ENCODE measurements at regions not wholly inside any gene's neighbourhood (a gene's known extent, or its start where the extent isn't known, plus 50 kb on each side); places are given as distances from the start of the nearest gene placed in this dataset.

GRCh38 chr4:85142451-85142850 lies 176.0 kb upstream of the WDFY3 start:
- no peak for TF ChIP-seq POLR2A (IDR thresholded peaks at IDR 0.05)
- in situ Hi-C loops (cut with MboI; ENCODE audit: low sequenced_read_pairs in 4 of 4) (loop anchor here (10.0 to 25.0 kb wide), 4 partner anchors 232 to 822 kb away; no protein-coding TSS in a partner anchor), intact Hi-C loops (cut with DNase I; ENCODE audit: low total_unique reads) (no loop called here)
- Histone ChIP-seq H3K9me3 (no peaks in the 10 kb centered on the region), H3K27ac (no peak overlapping the region), H3K36me3 (no peaks in the 10 kb centered on the region), H3K4me3 (no peak overlapping the region), H3K27me3 (no peaks in the 10 kb centered on the region), H3K4me1 (no peaks in the 10 kb centered on the region)
- ATAC-seq (no peak), DNase-seq (no peak)

GRCh38 chr4:85147481-85148076 lies 181.1 kb upstream of the WDFY3 start:
- intact Hi-C loops (cut with DNase I; ENCODE audit: low total_unique reads) (loop anchor here (1.0 to 5.0 kb wide), 5 partner anchors 225 to 895 kb away; no protein-coding TSS in a partner anchor), in situ Hi-C loops (cut with MboI; ENCODE audit: low sequenced_read_pairs in 4 of 4) (loop anchor here (5.0 to 25.0 kb wide), 6 partner anchors 227 to 820 kb away; no protein-coding TSS in a partner anchor)
- DNase-seq (peak; percentile 32 to 38), ATAC-seq (peak; percentile 46 to 67)
- Histone ChIP-seq H3K4me1 (peaks cover 0 to 4% of the 10 kb centered on the region in 2 donors), H3K27ac (no peak overlapping the region), H3K9me3 (no peaks in the 10 kb centered on the region), H3K4me3 (peak overlapping the region in 2 of 4 donors; percentile 2 to 36), H3K27me3 (no peaks in the 10 kb centered on the region), H3K36me3 (no peaks in the 10 kb centered on the region)
- TF ChIP-seq CTCF (IDR thresholded peaks at IDR 0.05 in 4 of 5, conservative IDR thresholded peaks at IDR 0.05 in 1 of 5) (peak; percentile 21 to 64 (median 61)), POLR2A (IDR thresholded peaks at IDR 0.05) (no peak)

GRCh38 chr4:85149676-85150075 lies 183.2 kb upstream of the WDFY3 start:
- ATAC-seq: peak; percentile 72 to 77
- in situ Hi-C loops (cut with MboI; ENCODE audit: low sequenced_read_pairs in 4 of 4): loop anchor here (5.0 to 25.0 kb wide), 6 partner anchors 225 to 818 kb away; no protein-coding TSS in a partner anchor
- H3K27ac ChIP-seq: peak overlapping the region in 1 of 4 donors; percentile 38

DNA sequence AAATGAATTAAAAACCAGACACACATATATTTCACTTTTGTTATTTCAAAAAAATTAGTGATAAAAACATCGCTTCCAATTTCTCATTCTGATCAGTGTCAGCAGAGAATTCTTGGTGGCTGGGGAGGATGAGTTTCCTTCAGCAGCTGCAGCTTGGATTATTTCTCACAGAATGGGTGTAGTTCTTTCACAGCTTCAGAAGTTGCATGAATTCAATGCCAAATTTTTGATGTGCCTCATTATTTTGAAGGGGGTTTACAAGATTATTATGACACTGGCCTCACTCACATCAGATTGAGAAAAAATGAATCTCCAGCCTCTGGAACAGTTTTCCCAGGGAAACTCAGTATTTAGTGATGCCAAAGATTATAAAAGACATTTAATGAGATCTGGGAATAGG lies 184.9 kb upstream of the WDFY3 start:
- in situ Hi-C loops (cut with MboI; ENCODE audit: low sequenced_read_pairs in 4 of 4) (loop anchor here in 1 of 4 donors (10.0 kb wide), 1 partner anchor 593 kb away; no protein-coding TSS in a partner anchor), intact Hi-C loops (cut with DNase I; ENCODE audit: low total_unique reads) (no loop called here)
- H3K27me3 ChIP-seq: no peaks in the 10 kb centered on the region

More at GRCh38 chr4:85149676-85150075, 183.2 kb upstream of the WDFY3 start:
- Histone ChIP-seq H3K4me3 (no peak overlapping the region), H3K9me3 (no peaks in the 10 kb centered on the region), H3K27me3 (no peaks in the 10 kb centered on the region), H3K36me3 (no peaks in the 10 kb centered on the region), H3K4me1 (peaks cover 0 to 4% of the 10 kb centered on the region in 2 donors)
- TF ChIP-seq CTCF (IDR thresholded peaks at IDR 0.05 in 4 of 5, conservative IDR thresholded peaks at IDR 0.05 in 1 of 5) (no peak), POLR2A (IDR thresholded peaks at IDR 0.05) (no peak)
- intact Hi-C loops (cut with DNase I; ENCODE audit: low total_unique reads): loop anchor here (5.0 kb wide), 4 partner anchors 223 to 893 kb away; no protein-coding TSS in a partner anchor
- peak in 1 of 2 donors; percentile 12 for DNase-seq

More for the DNA sequence above, 184.9 kb upstream of the WDFY3 start:
- ATAC-seq (peak in 1 of 2 donors; percentile 36), DNase-seq (no peak)
- TF ChIP-seq POLR2A (IDR thresholded peaks at IDR 0.05) (no peak), CTCF (IDR thresholded peaks at IDR 0.05 in 4 of 5, conservative IDR thresholded peaks at IDR 0.05 in 1 of 5) (no peak)
- Histone ChIP-seq H3K9me3 (no peaks in the 10 kb centered on the region), H3K36me3 (no peaks in the 10 kb centered on the region), H3K27ac (no peak overlapping the region), H3K4me3 (no peak overlapping the region), H3K4me1 (peaks cover 0 to 4% of the 10 kb centered on the region in 2 donors)
